ENCODE measurements at regions not wholly inside any gene's neighbourhood (a gene's known extent, or its start where the extent isn't known, plus 50 kb on each side); places are given as distances from the start of the nearest gene placed in this dataset.

GRCh38 chrX:30951003-30951402 lies 61.9 kb upstream of the TAB3 start:
- TF ChIP-seq CTCF (IDR thresholded peaks at IDR 0.05), result no peak
- ATAC-seq (ENCODE audit: low FRiP score) (no peak), DNase-seq (ENCODE audit: low spot score) (no peak)

GRCh38 chrX:30950391-30950790 lies 61.3 kb upstream of the TAB3 start:
- no peak for TF ChIP-seq CTCF (IDR thresholded peaks at IDR 0.05)
- ATAC-seq (ENCODE audit: low FRiP score) (no peak), DNase-seq (ENCODE audit: low spot score) (no peak)

- ATAC-seq (ENCODE audit: low FRiP score) (no peak), DNase-seq (ENCODE audit: low spot score) (no peak)
Measured at GRCh38 chrX:30949554-30949953, 60.5 kb upstream of the TAB3 start.

GRCh38 chrX:30948626-30949025 lies 59.6 kb upstream of the TAB3 start:
- no peak for DNase-seq (ENCODE audit: low spot score)
- no peak for ATAC-seq (ENCODE audit: low FRiP score)
- no peak for TF ChIP-seq CTCF (IDR thresholded peaks at IDR 0.05)

More at GRCh38 chrX:30949554-30949953, 60.5 kb upstream of the TAB3 start:
- TF ChIP-seq CTCF (IDR thresholded peaks at IDR 0.05), result no peak

- DNase-seq (ENCODE audit: low spot score) (no peak), ATAC-seq (ENCODE audit: low FRiP score) (no peak)
- TF ChIP-seq CTCF (IDR thresholded peaks at IDR 0.05), result no peak
Measured at GRCh38 chrX:30948051-30948450, 59.0 kb upstream of the TAB3 start.

GRCh38 chrX:30943984-30944383 lies 54.9 kb upstream of the TAB3 start:
- ATAC-seq (ENCODE audit: low FRiP score) (peak; percentile 42), DNase-seq (ENCODE audit: low spot score) (no peak)
- TF ChIP-seq CTCF (IDR thresholded peaks at IDR 0.05), result no peak

GRCh38 chrX:30941898-30942297 lies 52.8 kb upstream of the TAB3 start:
- DNase-seq (ENCODE audit: low spot score) (no peak), ATAC-seq (ENCODE audit: low FRiP score) (no peak)
- TF ChIP-seq CTCF (IDR thresholded peaks at IDR 0.05), result no peak

Data from omental fat pad (tissue), 3 donors.